ENCODE measurements at regions not wholly inside any gene's neighbourhood (a gene's known extent, or its start where the extent isn't known, plus 50 kb on each side); places are given as distances from the start of the nearest gene placed in this dataset.

DNA sequence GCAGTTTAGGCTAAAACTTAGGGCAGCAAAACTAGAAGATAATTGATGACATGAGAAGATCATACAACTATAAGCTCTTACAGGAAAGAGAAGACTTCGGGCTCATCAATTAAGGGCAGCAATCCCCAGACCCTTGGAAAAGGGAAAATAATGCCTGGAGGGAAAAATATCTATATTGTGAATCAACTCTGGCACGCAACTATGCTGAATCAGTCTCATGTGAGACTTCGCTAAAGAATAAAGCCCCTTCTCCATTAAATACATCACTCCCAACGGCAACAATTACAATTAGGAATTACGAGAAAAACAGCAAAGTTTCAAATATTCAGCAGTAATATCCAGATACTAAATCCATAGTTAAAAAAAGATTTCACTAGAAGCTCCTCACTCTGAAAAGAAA is 2016.8 kb upstream of the IGFBP7 start:
- no peak overlapping the region for H3K4me3 ChIP-seq (replicated peaks in 1 of 3; ENCODE audit: insufficient read depth in 1 of 3, low read depth in 2 of 3, low read length in 3 of 3)
- DNase-seq (ENCODE audit: low spot score) (no peak), ATAC-seq (no peak), FAIRE-seq (no peak)
- H3K9me3 ChIP-seq (ENCODE audit: low read length) = no peaks in the 10 kb centered on the region
- intact Hi-C loops (cut with micrococcal nuclease; ENCODE audit: unreplicated experiment) (no loop called here), in situ Hi-C loops (cut with HindIII; ENCODE audit: extremely low pct_ligation_motif_present, low pct_unique_long_range_greater_than_20kb) (no loop called here)
- POLR2A ChIA-PET = no interaction called here
- no peak overlapping the region for H3K27ac ChIP-seq (ENCODE audit: extremely low read length, insufficient read depth, low read length)
- H3K4me2 ChIP-seq (ENCODE audit: low read depth, low read length) = no peak overlapping the region
- WGBS (ENCODE audit: low lambda C conversion rate) = 0% methylated on average over 5 of the region's 5 CpGs
- BruUV-seq (replicated peaks) = no TSS peak
- no peaks in the 10 kb centered on the region for H3K27me3 ChIP-seq (ENCODE audit: control insufficient read depth in 1 of 2, insufficient read depth in 2 of 2, low read length in 2 of 2)
- H3K9ac ChIP-seq (ENCODE audit: insufficient read depth, low read depth, low read length) = no peak overlapping the region
- H4K20me1 ChIP-seq (ENCODE audit: insufficient read depth, low read length) = no peaks in the 10 kb centered on the region
- no peaks in the 10 kb centered on the region for H3K79me2 ChIP-seq (ENCODE audit: insufficient read depth, low read length)
- H2AFZ ChIP-seq (ENCODE audit: low read length) = no peak overlapping the region
- no peaks in the 10 kb centered on the region for H3K4me1 ChIP-seq (ENCODE audit: insufficient read depth, low read length)
- H3K36me3 ChIP-seq (replicated peaks in 1 of 2; ENCODE audit: control insufficient read depth in 1 of 2, insufficient read depth in 2 of 2, low read length in 2 of 2) = no peaks in the 10 kb centered on the region
- CTCF ChIA-PET (ENCODE audit: low intra/inter-chr PET ratio, low total read pairs) = no interaction called here
- TF ChIP-seq FOXK1 (CRISPR knock-in tag; IDR thresholded peaks at IDR 0.05; ENCODE audit: borderline replicate concordance, low read depth) (no peak), SMAD1 (CRISPR knock-in tag; IDR thresholded peaks at IDR 0.05; ENCODE audit: borderline replicate concordance, low read depth) (no peak), ZNF235 (CRISPR knock-in tag; IDR thresholded peaks at IDR 0.05; ENCODE audit: borderline replicate concordance) (no peak), GABPA (IDR thresholded peaks at IDR 0.05; ENCODE audit: low read depth, low read length) (no peak), GABPA (CRISPR knock-in tag; IDR thresholded peaks at IDR 0.05; ENCODE audit: low read depth) (no peak), POLR2A (IDR thresholded peaks at IDR 0.05; ENCODE audit: insufficient read depth in 1 of 2, low read depth in 2 of 2, low read length in 2 of 2) (no peak), NBN (conservative IDR thresholded peaks at IDR 0.05) (no peak), SRSF4 (IDR thresholded peaks at IDR 0.05; ENCODE audit: low read depth, low read length, poor library complexity, severe bottlenecking) (no peak), ZNF276 (CRISPR knock-in tag; IDR thresholded peaks at IDR 0.05; ENCODE audit: low read depth) (no peak), LCORL (IDR thresholded peaks at IDR 0.05) (no peak), LCORL (CRISPR knock-in tag; IDR thresholded peaks at IDR 0.05) (no peak), CENPBD1 (CRISPR knock-in tag; IDR thresholded peaks at IDR 0.05; ENCODE audit: borderline replicate concordance, low read depth) (no peak)
- TF ChIP-seq, protein P1, sequence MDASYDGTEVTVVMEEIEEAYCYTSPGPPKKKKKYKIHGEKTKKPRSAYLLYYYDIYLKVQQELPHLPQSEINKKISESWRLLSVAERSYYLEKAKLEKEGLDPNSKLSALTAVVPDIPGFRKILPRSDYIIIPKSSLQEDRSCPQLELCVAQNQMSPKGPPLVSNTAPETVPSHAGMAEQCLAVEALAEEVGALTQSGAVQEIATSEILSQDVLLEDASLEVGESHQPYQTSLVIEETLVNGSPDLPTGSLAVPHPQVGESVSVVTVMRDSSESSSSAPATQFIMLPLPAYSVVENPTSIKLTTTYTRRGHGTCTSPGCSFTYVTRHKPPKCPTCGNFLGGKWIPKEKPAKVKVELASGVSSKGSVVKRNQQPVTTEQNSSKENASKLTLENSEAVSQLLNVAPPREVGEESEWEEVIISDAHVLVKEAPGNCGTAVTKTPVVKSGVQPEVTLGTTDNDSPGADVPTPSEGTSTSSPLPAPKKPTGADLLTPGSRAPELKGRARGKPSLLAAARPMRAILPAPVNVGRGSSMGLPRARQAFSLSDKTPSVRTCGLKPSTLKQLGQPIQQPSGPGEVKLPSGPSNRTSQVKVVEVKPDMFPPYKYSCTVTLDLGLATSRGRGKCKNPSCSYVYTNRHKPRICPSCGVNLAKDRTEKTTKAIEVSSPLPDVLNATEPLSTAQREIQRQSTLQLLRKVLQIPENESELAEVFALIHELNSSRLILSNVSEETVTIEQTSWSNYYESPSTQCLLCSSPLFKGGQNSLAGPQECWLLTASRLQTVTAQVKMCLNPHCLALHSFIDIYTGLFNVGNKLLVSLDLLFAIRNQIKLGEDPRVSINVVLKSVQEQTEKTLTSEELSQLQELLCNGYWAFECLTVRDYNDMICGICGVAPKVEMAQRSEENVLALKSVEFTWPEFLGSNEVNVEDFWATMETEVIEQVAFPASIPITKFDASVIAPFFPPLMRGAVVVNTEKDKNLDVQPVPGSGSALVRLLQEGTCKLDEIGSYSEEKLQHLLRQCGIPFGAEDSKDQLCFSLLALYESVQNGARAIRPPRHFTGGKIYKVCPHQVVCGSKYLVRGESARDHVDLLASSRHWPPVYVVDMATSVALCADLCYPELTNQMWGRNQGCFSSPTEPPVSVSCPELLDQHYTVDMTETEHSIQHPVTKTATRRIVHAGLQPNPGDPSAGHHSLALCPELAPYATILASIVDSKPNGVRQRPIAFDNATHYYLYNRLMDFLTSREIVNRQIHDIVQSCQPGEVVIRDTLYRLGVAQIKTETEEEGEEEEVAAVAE (CRISPR knock-in tag; IDR thresholded peaks at IDR 0.05; ENCODE audit: borderline replicate concordance) = no peak
- TF ChIP-seq, protein P2, sequence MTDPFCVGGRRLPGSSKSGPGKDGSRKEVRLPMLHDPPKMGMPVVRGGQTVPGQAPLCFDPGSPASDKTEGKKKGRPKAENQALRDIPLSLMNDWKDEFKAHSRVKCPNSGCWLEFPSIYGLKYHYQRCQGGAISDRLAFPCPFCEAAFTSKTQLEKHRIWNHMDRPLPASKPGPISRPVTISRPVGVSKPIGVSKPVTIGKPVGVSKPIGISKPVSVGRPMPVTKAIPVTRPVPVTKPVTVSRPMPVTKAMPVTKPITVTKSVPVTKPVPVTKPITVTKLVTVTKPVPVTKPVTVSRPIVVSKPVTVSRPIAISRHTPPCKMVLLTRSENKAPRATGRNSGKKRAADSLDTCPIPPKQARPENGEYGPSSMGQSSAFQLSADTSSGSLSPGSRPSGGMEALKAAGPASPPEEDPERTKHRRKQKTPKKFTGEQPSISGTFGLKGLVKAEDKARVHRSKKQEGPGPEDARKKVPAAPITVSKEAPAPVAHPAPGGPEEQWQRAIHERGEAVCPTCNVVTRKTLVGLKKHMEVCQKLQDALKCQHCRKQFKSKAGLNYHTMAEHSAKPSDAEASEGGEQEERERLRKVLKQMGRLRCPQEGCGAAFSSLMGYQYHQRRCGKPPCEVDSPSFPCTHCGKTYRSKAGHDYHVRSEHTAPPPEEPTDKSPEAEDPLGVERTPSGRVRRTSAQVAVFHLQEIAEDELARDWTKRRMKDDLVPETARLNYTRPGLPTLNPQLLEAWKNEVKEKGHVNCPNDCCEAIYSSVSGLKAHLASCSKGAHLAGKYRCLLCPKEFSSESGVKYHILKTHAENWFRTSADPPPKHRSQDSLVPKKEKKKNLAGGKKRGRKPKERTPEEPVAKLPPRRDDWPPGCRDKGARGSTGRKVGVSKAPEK (CRISPR knock-in tag; IDR thresholded peaks at IDR 0.05; ENCODE audit: borderline replicate concordance) = no peak
